Sigmoid colon (tissue), 6 donors: ENCODE measurements at regions not wholly inside any gene's neighbourhood (a gene's known extent, or its start where the extent isn't known, plus 50 kb on each side); places are given as distances from the start of the nearest gene placed in this dataset.

Experiments used
- DNase-seq: peaks from one replicate; pipeline ENCODE4 v3.0.0-alpha.2; 2019
- H3K27ac ChIP-seq, 4 donors: fragments of 200-600 bp; sonication (generic); one replicate each; pipeline ENCODE4 v1.5.1; 2016 to 2019; ENCODE audit warnings: mild to moderate bottlenecking in 1 of 4
- H3K27me3 ChIP-seq, 3 donors: fragments of 200-600 bp; sonication (generic); one replicate each; pipeline ENCODE4 v1.5.1; 2019; ENCODE audit warnings: mild to moderate bottlenecking in 1 of 3
- H3K36me3 ChIP-seq, 4 donors: fragments of 200-600 bp; sonication (generic); one replicate each; pipeline ENCODE4 v1.5.1; 2016 to 2019
- H3K4me1 ChIP-seq, 4 donors: fragments of 200-600 bp; sonication (generic); one replicate each; pipeline ENCODE4 v1.5.1; 2017 to 2019
- H3K4me3 ChIP-seq, 4 donors: fragments of 200-600 bp; sonication (generic); one replicate each; pipeline ENCODE4 v1.5.1; 2017 to 2019; ENCODE audit warnings: mild to moderate bottlenecking in 2 of 4, moderate library complexity in 1 of 4
- H3K9me3 ChIP-seq, 4 donors: fragments of 200-600 bp in 3 of 4; sonication (generic) in 3 of 4; one replicate each; pipeline versions ENCODE4 v1.5.1 to v1.6.1; 2013 to 2019
- EP300 ChIP-seq, 4 donors: sonication (generic); formaldehyde crosslinking; IDR thresholded peaks; one replicate each; pipeline ENCODE4 v1.6.1; 2017; ENCODE audit warnings: antibody characterized with exemption in 4 of 4
- POLR2A ChIP-seq, 2 donors: fragments of 450-650 bp; IDR thresholded peaks; one replicate each; pipeline ENCODE4 v1.6.1; 2016; ENCODE audit warnings: antibody characterized with exemption in 2 of 2, mild to moderate bottlenecking in 2 of 2, moderate library complexity in 2 of 2
- POLR2AphosphoS5 ChIP-seq, 4 donors: sonication (generic); formaldehyde crosslinking; IDR thresholded peaks; one replicate each; pipeline ENCODE4 v1.6.1; 2017; ENCODE audit warnings: antibody characterized with exemption in 4 of 4
- WGBS, 2 donors: extraction: QIAGEN DNeasy Blood & Tissue Kit; methylation state at CpG; one replicate each; pipeline ENCODE4 v1.1.7; 2013; 5-methylcytosine and 5-hydroxymethylcytosine counted together
- intact Hi-C: fragments of 100-400 bp; cut with DNase I; formaldehyde crosslinking; loops from one replicate; pipeline ENCODE4 v1.15.1; 2023
- TF ChIP-seq, protein P1 (sequence below), 4 experiments: fragments of 450-650 bp in 3 of 4; fragments of 200-600 bp in 1 of 4; IDR thresholded peaks; one replicate each; pipeline ENCODE4 v1.5.1; 2016 to 2019; ENCODE audit warnings: antibody characterized with exemption in 4 of 4, mild to moderate bottlenecking in 3 of 4, moderate library complexity in 2 of 4
- donor health status: healthy with polysubstance abuse.
- donor health status: healthy.

DNA sequence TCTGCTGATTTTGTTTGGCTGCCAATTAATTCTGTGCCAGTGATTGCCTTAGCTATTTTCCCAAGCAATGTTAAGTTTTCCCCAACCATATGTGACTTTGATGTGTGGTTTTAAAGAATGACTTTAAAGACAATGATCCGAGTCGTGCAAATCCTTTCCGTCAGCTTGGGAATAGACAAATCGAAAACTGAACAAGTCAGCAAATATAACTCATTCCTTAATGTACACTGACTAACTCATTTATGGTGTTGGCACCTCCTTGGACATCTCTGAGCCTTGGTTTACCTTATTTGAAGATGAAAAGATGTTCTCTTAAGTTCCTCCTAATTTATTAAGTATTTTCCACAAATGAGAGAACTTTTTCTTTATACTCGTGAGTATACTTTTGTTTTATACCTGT, 249.4 kb upstream of the SLCO3A1 start:
- Histone ChIP-seq H3K27me3 (no peaks in the 10 kb centered on the region), H3K4me1 (no peaks in the 10 kb centered on the region), H3K36me3 (no peaks in the 10 kb centered on the region), H3K9me3 (no peaks in the 10 kb centered on the region), H3K27ac (no peak overlapping the region), H3K4me3 (no peak overlapping the region)
- no peak for TF ChIP-seq POLR2AphosphoS5 (IDR thresholded peaks at IDR 0.05)
- no peak for TF ChIP-seq EP300 (IDR thresholded peaks at IDR 0.05)
- TF ChIP-seq POLR2A (IDR thresholded peaks at IDR 0.05): no peak
- TF ChIP-seq, protein P1, sequence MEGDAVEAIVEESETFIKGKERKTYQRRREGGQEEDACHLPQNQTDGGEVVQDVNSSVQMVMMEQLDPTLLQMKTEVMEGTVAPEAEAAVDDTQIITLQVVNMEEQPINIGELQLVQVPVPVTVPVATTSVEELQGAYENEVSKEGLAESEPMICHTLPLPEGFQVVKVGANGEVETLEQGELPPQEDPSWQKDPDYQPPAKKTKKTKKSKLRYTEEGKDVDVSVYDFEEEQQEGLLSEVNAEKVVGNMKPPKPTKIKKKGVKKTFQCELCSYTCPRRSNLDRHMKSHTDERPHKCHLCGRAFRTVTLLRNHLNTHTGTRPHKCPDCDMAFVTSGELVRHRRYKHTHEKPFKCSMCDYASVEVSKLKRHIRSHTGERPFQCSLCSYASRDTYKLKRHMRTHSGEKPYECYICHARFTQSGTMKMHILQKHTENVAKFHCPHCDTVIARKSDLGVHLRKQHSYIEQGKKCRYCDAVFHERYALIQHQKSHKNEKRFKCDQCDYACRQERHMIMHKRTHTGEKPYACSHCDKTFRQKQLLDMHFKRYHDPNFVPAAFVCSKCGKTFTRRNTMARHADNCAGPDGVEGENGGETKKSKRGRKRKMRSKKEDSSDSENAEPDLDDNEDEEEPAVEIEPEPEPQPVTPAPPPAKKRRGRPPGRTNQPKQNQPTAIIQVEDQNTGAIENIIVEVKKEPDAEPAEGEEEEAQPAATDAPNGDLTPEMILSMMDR (IDR thresholded peaks at IDR 0.05): no peak
- intact Hi-C loops: no loop called here
- WGBS, 2 donors: 81% methylated on average over 5 of the region's 5 CpGs
- no peak for DNase-seq

DNA sequence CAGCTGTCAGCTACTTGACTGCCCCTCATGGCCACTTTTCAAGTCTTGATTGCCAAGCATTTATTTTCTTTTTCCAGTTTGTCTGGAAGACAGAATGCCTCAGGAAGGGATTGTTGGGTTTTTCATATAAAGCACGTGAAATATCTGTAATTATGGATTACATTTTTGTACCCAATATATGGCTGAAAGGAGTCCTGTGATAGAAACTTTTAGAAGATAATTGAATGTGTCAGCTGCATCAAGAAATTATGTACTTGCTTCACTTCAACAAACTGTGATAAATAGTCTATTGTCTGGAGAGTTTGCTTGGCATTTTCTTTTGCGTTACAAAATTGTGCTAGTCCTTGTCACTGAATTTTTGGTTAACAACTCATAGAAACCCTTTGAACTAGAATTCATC, 247.9 kb upstream of the SLCO3A1 start:
- Histone ChIP-seq H3K27ac (no peak overlapping the region), H3K4me1 (no peaks in the 10 kb centered on the region), H3K36me3 (no peaks in the 10 kb centered on the region), H3K27me3 (no peaks in the 10 kb centered on the region), H3K4me3 (no peak overlapping the region), H3K9me3 (no peaks in the 10 kb centered on the region)
- intact Hi-C loops: no loop called here
- DNase-seq: no peak
- TF ChIP-seq POLR2AphosphoS5 (IDR thresholded peaks at IDR 0.05) (no peak), POLR2A (IDR thresholded peaks at IDR 0.05) (no peak), EP300 (IDR thresholded peaks at IDR 0.05) (no peak)
- TF ChIP-seq, protein P1 (IDR thresholded peaks at IDR 0.05): no peak
- 85 to 87% methylated on average over 2 of the region's 2 CpGs for WGBS, 2 donors

DNA sequence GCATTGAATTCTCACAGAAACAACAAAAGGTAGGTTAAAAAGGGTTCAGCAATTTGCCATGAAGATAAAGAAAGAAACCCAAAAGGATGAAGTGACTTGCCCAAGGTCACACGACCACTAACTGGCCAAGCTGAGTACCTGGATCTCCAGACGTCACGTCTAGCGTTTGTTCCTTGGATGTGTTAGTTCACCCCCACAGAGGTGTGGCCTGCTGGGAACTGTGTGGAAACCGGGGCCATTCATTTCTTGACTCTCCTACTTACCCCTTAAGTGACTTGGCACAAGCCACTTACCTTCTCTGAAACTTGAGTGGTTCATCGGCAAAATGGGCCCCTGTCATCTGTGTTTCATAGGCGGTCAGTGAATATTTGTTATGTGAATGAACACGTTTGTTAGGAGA, 244.3 kb upstream of the SLCO3A1 start:
- TF ChIP-seq EP300 (IDR thresholded peaks at IDR 0.05) (no peak), POLR2AphosphoS5 (IDR thresholded peaks at IDR 0.05) (no peak)
- H3K9me3 ChIP-seq: no peaks in the 10 kb centered on the region
- H3K36me3 ChIP-seq: no peaks in the 10 kb centered on the region
- H3K4me3 ChIP-seq: no peak overlapping the region
- no peak overlapping the region for H3K27ac ChIP-seq
- intact Hi-C loops: no loop called here
- no peaks in the 10 kb centered on the region for H3K4me1 ChIP-seq
- no peaks in the 10 kb centered on the region for H3K27me3 ChIP-seq
- no peak for DNase-seq
- WGBS, 2 donors: 78 to 83% methylated on average over 8 of the region's 8 CpGs

DNA sequence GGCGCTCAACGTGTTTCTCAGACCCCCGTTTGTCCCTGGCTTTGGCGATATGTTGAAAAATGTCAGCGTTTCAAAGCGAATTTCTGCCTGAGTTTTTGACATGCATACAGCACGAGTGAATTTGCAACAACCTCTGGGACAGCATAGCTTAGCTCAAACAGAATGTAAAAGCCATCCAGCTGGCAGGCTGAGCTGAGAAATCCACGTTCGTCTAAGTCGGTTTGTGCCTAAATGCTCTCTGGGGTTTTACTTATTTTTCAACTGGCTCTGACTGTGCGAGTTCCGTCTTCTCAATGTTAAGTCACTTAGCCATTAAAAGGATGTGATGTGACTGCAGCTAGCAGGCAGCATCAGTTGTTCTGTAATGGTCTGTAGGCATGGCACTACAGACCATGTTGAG, 243.5 kb upstream of the SLCO3A1 start:
- 84 to 90% methylated on average over 12 of the region's 12 CpGs for WGBS, 2 donors

DNA sequence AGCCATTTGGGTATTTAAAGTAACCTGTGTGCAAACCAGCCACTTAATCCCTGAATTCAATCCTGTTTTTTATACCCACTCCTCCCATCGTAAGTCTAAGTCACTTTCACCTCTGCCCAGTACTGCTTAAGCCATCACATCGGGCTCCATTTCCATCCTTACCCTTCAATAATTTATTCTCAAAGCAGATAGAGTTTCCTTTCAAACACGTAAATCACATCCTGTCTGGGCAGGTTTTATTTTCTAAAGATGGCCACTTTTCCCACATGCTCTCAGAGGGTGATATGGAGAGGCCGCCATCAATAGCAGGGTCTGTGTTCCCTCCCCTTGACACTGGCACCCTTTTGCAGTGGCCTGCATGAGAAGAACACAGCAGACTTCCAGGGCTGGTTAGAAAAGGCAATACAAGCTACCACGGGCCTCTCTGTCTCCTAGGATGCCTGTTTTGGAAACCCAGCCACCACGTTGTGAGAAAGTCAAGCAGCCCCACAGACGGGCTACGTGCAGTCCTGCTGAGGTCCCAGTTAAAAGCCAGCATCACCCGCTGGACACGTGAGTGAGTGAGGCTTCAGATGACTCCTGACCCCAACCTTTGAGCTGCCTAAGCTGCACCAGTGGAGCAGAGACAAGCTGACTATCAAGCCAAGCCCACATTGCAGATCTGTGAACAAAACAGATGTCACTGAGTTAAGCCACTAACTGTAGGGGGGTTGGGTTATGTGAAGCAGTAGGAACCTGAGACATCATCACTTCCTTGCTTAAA, 241.8 kb upstream of the SLCO3A1 start:
- intact Hi-C loops: no loop called here

More for the DNA sequence above, 243.5 kb upstream of the SLCO3A1 start:
- H3K4me1 ChIP-seq: no peaks in the 10 kb centered on the region
- DNase-seq: no peak
- no peaks in the 10 kb centered on the region for H3K9me3 ChIP-seq
- intact Hi-C loops: no loop called here
- no peaks in the 10 kb centered on the region for H3K36me3 ChIP-seq
- H3K27me3 ChIP-seq: no peaks in the 10 kb centered on the region
- TF ChIP-seq, protein P1 (IDR thresholded peaks at IDR 0.05): no peak
- TF ChIP-seq POLR2A (IDR thresholded peaks at IDR 0.05) (no peak), POLR2AphosphoS5 (IDR thresholded peaks at IDR 0.05) (no peak), EP300 (IDR thresholded peaks at IDR 0.05) (no peak)
- no peak overlapping the region for H3K4me3 ChIP-seq
- H3K27ac ChIP-seq: no peak overlapping the region

More for the DNA sequence above, 241.8 kb upstream of the SLCO3A1 start:
- Histone ChIP-seq H3K9me3 (no peaks in the 10 kb centered on the region), H3K36me3 (no peaks in the 10 kb centered on the region), H3K27me3 (no peaks in the 10 kb centered on the region), H3K4me3 (no peak overlapping the region), H3K4me1 (no peaks in the 10 kb centered on the region), H3K27ac (no peak overlapping the region)
- TF ChIP-seq POLR2AphosphoS5 (IDR thresholded peaks at IDR 0.05) (no peak), EP300 (IDR thresholded peaks at IDR 0.05) (no peak), POLR2A (IDR thresholded peaks at IDR 0.05) (no peak)
- TF ChIP-seq, protein P1 (IDR thresholded peaks at IDR 0.05): no peak
- WGBS, 2 donors: 74 to 79% methylated on average over 10 of the region's 10 CpGs
- no peak for DNase-seq
